GM08714 (cell line): ENCODE measurements at regions not wholly inside any gene's neighbourhood (a gene's known extent, or its start where the extent isn't known, plus 50 kb on each side); places are given as distances from the start of the nearest gene placed in this dataset.

ENCODE experiments used
- H3K4me3 ChIP-seq: fragments of 200-500 bp; sonication (Bioruptor generic); 2 replicates; pipeline ENCODE4 v1.5.1; 2014; ENCODE audit warnings: mild to moderate bottlenecking, low read length, inconsistent platforms
- ZNF274 ChIP-seq: IDR thresholded peaks from 2 replicates; pipeline ENCODE4 v1.6.1; 2012; ENCODE audit warnings: mild to moderate bottlenecking, low read depth, low read length

DNA sequence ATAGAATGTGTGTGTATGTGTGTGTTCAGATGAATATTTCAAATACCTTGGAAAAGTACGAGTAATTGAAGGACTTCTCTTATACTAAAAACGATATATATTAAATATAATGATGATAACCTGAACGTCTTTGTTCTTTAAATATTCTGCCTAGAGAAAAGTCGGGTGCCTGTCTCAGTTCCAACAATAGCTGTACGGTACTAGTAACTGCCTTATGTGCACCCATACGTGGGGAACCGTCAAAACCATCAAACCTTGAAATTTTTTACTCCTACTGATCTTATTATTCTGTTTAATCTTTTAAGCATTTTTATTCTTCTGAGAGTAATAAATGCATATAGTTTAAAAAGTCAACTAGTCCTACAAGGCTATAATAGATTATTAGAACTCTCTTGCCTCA lies 1045.7 kb downstream of the C4orf33 start:
- H3K4me3 ChIP-seq = no peak overlapping the region
- no peak for TF ChIP-seq ZNF274

DNA sequence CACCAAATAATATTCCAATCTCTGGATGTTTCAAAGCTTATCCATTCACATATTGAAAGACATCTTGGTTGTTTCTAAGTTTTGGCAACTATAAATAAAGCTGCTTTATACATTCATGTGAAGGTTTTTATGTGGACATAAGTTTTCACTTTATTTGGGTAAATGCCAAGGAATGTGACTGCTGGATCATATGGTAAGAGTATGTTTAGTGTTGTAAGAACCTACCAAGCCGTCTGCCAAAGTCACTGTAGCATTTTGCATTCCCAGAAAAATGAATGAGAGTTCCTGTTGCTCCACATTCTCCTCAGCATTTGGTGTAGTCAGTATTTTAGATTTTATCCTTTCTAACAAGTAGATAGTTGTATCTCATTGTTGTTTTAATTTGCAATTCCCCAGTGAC lies 1047.7 kb downstream of the C4orf33 start:
- no peak overlapping the region for H3K4me3 ChIP-seq
- TF ChIP-seq ZNF274 = no peak

DNA sequence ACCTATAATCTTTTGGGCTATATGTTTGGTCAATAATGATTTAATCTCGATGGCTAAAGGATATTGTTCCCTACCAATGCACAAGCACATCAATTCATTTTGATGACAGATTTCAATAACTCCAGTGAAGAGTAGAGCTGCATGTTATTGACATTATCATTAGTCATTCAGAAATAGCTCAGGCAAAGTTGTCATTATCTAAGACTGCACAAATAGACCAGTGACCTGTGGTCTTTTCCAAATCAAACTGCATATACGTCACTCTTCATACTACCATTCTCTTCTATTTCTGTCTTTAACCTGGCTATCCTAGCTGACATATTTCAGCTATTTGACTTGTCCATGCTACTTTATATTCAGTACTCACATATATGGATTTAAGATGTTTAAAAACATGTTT lies 1050.8 kb downstream of the C4orf33 start:
- TF ChIP-seq ZNF274 = no peak
- H3K4me3 ChIP-seq = no peak overlapping the region

DNA sequence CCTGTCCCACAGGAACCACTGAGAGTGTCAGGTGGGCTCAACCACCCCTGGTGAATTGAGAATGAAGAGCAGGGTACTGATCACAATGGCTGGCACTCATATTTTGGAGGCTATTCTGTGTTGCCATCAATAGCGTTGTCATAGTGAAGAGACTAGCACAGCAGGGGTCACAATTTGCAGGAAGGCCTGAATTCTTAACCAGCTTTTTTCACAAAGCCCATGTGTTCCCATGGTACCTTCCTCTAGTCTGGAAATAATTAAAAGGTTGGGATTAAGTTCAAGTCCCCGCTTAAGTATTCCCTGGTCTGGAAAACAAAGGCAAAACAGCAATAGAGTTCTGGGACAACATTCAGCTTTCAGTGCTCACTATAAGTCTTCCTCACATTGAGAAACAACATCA lies 1051.7 kb downstream of the C4orf33 start:
- TF ChIP-seq ZNF274 = no peak
- H3K4me3 ChIP-seq = no peak overlapping the region

DNA sequence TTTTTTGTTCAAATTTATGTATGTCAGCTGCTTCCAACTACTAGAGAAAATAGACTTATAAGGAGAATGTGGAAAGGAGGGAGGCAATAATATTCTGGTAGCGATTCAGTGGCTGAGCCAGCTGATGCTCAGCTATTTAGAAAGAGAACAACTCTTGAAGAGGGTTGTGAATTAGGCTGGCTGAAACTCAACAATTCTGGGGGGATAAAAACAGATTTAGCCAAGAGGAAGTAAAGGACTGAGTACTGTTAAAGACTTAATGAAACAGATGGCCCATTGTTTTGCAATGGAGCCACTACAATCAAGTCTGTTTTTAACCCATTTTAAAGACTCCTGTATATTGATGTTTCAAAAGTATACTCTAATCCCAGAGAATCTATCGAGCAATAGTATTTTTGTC lies 1058.9 kb downstream of the C4orf33 start:
- TF ChIP-seq ZNF274 = no peak
- H3K4me3 ChIP-seq = no peak overlapping the region

DNA sequence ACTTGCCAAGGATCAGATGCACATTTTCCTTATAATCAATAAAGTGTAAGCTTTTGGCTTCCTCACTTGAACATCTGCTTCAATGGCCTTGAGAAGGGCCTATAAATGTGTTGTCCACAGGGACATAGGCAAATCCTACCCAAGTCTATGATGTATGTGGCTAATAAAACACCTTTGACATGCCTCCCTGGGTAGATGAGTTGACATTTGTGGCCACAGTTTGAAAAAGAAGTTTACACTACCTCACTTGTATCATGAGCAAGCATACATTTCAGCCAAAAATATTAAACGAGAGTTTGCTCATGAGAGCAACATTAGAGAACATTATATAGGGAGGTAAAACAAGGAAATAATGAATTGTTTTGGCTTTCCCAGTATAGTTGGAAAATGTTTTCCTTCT lies 1067.7 kb downstream of the C4orf33 start:
- H3K4me3 ChIP-seq = no peak overlapping the region
- TF ChIP-seq ZNF274 = no peak

DNA sequence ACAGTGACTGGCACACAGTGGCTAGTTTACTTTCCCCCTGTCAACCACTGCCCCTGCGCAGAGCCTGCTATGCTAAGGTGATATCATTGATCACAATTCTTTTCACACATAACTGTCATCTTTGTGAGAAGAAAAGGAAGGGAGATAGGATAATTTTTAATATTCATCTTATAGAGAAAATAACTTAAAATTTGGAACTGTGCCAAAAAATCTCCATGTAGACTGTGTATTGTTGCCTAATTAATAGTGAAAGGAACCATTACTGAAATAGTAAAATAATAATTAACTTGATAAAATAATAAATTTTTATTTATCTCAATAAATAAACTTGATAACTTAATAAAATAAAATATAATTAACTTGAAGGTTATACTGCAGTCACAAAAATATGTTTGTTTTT lies 1069.4 kb downstream of the C4orf33 start:
- TF ChIP-seq ZNF274 = no peak
- no peak overlapping the region for H3K4me3 ChIP-seq

DNA sequence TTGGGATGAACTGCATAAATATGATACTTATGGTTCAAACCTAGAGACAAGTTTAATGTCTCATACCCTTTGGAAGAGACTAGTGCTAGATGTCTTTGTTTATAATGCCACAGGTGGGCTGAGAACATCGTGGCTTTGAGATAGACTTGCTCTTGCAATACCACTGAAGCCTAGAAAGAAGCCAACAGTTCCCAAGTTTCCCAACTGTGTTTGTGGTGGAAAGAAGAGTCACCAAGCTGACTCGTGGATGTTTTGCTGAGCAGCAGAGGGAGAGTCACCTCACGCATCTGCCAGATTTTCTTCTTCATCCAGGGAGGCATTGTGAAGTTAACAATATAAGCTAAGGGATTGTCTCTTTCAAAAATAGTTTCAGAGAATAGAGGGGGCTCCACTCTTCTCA lies 1076.2 kb downstream of the C4orf33 start:
- H3K4me3 ChIP-seq = no peak overlapping the region
- TF ChIP-seq ZNF274 = no peak

DNA sequence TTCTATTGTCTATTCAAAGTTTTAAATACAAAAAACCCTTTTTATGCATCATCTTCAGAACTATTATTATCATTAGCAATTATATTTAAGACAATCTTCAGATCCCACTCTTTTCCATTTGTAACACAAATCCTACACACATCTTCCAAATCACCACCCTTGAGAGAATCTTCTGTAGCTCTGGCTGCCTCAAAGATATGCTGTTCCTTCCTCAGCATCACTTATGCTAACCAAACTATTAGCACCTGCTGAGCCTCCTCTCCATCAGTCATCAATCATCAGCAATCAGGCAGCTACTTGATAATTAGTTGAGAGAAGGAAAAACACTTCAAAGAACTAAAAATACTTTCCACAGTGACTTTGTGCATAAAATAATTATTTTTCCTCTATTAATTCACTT lies 1082.2 kb downstream of the C4orf33 start:
- TF ChIP-seq ZNF274 = no peak
- H3K4me3 ChIP-seq = no peak overlapping the region

DNA sequence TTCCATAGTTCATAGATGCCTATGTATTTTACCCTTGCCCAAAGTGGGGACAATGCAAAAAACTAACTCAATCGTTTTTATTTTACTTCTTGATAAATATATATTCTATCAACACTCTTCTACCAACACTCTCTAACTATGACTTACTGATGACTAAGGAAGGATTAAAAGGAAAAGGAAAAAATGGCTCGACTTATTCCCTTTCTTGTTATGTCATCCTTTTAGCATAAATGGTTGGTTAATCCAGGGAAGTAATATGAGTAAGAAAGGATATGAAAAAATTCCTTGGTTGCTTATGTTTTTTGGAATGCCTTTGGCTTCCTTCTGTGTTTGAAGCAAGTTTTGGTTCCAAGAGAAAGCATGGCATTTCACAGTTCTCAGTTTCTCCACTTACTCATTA lies 1087.1 kb downstream of the C4orf33 start:
- H3K4me3 ChIP-seq = no peak overlapping the region
- TF ChIP-seq ZNF274 = no peak

DNA sequence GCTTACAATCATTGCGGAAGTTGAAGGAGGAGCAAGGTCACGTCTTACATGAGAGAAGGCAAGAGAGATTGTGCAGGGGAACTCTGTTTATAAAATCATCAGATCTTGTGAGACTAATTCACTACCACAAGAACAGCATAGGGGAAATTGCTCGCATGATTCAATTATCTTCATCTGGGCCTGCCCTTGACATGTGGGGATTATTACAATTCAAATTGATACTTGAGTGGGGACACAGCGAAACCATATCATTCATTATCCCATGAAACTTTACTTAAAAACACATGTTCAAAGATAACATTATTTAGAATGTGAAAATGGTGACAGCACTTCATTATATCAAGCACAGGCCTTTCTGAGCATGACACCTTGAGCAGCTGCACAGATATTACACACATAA lies 1087.8 kb downstream of the C4orf33 start:
- no peak for TF ChIP-seq ZNF274
- no peak overlapping the region for H3K4me3 ChIP-seq

DNA sequence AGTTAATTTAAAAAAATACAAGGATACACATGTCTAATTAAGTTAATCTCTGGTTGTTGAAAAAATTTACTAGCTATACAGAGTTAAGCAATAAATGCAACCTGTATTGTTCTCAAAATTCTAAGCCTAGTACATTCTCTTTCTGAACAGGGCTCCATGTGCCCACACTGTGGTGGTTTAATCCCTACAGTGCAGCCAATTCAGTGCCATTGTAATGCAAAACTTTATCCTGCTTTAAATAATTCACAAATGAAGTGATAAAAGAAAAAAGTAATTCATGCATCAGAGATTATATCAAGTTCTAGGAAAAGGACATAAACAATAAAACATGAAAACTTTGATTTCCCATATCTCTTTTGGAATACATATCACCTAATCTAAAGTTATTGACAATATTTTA lies 1089.2 kb downstream of the C4orf33 start:
- no peak for TF ChIP-seq ZNF274
- no peak overlapping the region for H3K4me3 ChIP-seq

DNA sequence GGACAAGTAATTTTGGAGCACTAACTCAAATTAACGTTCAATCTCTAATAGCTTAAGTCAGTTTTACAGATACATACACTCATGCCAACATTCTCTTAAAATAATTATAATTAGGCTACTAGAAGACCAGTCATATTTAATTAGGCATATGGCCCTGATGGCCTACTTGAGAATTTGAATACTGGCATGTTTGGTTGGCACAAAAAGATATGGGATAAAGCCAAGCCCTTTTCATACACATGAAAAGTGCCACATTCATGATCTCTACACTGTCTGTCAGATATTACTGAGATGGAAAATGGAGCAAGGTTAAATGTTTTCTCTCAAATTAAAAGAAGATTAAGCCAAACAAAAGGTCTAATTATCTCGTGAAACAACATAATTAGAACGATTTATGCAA lies 1091.0 kb downstream of the C4orf33 start:
- no peak overlapping the region for H3K4me3 ChIP-seq
- TF ChIP-seq ZNF274 = no peak

DNA sequence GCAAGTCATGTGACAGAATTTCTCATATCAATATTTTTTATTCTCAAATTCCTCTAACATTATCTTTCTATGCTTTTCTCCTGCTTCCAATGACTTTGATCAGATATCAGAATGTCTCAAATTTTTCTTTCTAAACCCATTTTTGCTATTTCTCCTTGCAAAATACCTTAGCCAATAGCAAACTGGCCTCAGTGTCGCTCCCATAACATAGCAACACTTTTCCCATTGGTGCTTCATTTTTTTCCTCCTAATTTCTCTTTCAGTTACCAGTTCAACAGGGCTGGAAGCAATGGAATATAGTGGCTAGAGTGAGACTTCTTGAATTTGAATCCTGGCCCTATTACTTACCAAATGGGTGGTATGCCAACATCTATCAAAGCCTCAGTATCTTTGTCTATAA lies 1091.6 kb downstream of the C4orf33 start:
- no peak overlapping the region for H3K4me3 ChIP-seq
- TF ChIP-seq ZNF274 = no peak

DNA sequence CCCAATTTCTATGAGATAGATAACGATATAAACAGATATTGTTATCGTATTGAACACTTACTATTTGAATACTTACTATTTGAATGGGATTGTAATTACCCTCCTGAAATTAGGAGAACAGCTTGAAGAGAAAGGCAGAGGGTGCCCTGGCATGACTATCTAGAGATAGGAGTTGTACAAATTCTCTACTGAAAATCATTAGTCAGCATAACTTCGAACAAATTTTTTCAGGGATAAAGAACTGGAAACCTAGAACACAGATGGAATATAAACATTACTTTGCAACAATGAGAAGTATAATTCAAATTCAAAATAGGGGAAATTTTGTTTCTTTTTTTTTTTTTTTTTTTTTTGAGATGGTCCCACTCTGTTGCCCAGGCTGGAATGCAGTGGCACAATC lies 1096.8 kb downstream of the C4orf33 start:
- TF ChIP-seq ZNF274 = no peak
- H3K4me3 ChIP-seq = no peak overlapping the region

DNA sequence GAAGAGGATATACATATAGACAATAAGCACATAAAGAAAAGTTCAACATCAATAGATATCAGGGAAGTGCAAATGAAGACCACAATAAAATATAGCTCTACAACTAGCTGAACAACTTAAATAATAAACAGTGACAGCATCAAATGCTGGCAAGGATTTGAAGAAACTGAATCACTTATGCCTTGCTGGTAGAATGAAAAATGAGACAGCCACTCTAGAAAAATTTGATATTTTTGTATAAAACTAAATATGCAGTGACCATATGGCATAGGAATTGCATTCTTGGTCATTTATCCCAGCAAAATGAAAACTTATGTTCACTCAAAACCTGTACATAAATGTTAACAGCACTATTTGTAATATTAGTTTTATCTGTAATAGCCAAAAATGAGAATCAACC lies 1102.0 kb downstream of the C4orf33 start:
- no peak overlapping the region for H3K4me3 ChIP-seq
- TF ChIP-seq ZNF274 = no peak

DNA sequence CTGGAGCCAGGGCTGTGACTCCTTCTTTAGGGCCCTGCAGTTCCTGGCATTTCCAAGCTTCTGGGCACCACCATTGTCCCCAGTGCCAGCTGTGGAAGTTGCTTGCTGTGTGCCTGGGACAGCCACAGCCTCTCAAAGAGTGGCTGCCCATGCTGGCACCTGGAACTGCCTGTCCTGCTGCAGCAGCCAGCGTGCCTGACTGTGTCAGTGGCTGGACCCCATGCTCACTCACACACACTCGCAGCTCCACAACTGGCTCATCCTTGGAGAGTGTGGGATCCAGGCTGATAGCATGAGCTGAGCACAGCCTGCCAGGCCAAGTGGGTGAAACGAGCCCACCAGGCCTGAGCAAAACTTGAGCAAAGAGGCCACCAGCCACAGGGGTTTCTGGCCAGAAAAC lies 1107.6 kb downstream of the C4orf33 start:
- no peak for TF ChIP-seq ZNF274
- H3K4me3 ChIP-seq = no peak overlapping the region
